CD4-positive, alpha-beta T cell treated with Interleukin-21 for 1 hour (primary cell): ENCODE measurements at regions not wholly inside any gene's neighbourhood (a gene's known extent, or its start where the extent isn't known, plus 50 kb on each side); places are given as distances from the start of the nearest gene placed in this dataset.

Source experiments
- DNase-seq: peaks from one replicate; pipeline ENCODE4 v3.0.0-alpha.2; 2020

- DNase-seq: no peak
Observed at GRCh38 chr1:72355899-72356298, 73.6 kb upstream of the NEGR1 start.

GRCh38 chr1:72341661-72342060 is 59.3 kb upstream of the NEGR1 start:
- no peak for DNase-seq

- DNase-seq: no peak
Observed at GRCh38 chr1:72336776-72337175, 54.4 kb upstream of the NEGR1 start.
